GM19099 (cell line): ENCODE measurements at regions not wholly inside any gene's neighbourhood (a gene's known extent, or its start where the extent isn't known, plus 50 kb on each side); places are given as distances from the start of the nearest gene placed in this dataset.

Experiments used
- POLR2A ChIP-seq: IDR thresholded peaks from 3 replicates; pipeline ENCODE4 v1.6.1; 2011; ENCODE audit warnings: low read depth; ENCODE audit not compliant: insufficient read length; ENCODE audit errors: extremely low read depth

GRCh38 chr2:47300609-47301276 lies 68.4 kb upstream of the EPCAM start:
- TF ChIP-seq POLR2A = no peak

- TF ChIP-seq POLR2A = no peak
These were observed 69.0 kb upstream of the EPCAM start for GRCh38 chr2:47300081-47300480.

GRCh38 chr2:47299555-47299954 lies 69.6 kb upstream of the EPCAM start:
- TF ChIP-seq POLR2A = no peak

- no peak for TF ChIP-seq POLR2A
These were observed 70.3 kb upstream of the EPCAM start for GRCh38 chr2:47298771-47299170.

- TF ChIP-seq POLR2A = no peak
These were observed 71.2 kb upstream of the EPCAM start for GRCh38 chr2:47297767-47298425.

- TF ChIP-seq POLR2A = no peak
These were observed 73.0 kb upstream of the EPCAM start for GRCh38 chr2:47295981-47296635.

GRCh38 chr2:47295131-47295980 lies 73.8 kb upstream of the EPCAM start:
- TF ChIP-seq POLR2A = no peak

- TF ChIP-seq POLR2A = no peak
These were observed 75.1 kb upstream of the EPCAM start for GRCh38 chr2:47293976-47294375.

GRCh38 chr2:47288864-47289263 lies 80.2 kb upstream of the EPCAM start:
- TF ChIP-seq POLR2A = no peak

GRCh38 chr2:47283659-47284058 lies 85.5 kb upstream of the EPCAM start:
- no peak for TF ChIP-seq POLR2A

GRCh38 chr2:47282621-47283272 lies 86.4 kb upstream of the EPCAM start:
- TF ChIP-seq POLR2A = no peak

- TF ChIP-seq POLR2A = no peak
These were observed 91.1 kb upstream of the EPCAM start for GRCh38 chr2:47277987-47278386.

GRCh38 chr2:47277187-47277586 lies 91.9 kb upstream of the EPCAM start:
- TF ChIP-seq POLR2A = no peak

GRCh38 chr2:47276061-47276460 lies 93.0 kb upstream of the EPCAM start:
- no peak for TF ChIP-seq POLR2A
